Stimulated activated CD4-positive, alpha-beta T cell treated with anti-CD3 and anti-CD28 coated beads, Interleukin-12 subunit alpha, Interleukin-12 subunit beta, amount 100 ng/mL, for 24 hours (primary cell): ENCODE measurements at regions not wholly inside any gene's neighbourhood (a gene's known extent, or its start where the extent isn't known, plus 50 kb on each side); places are given as distances from the start of the nearest gene placed in this dataset.
"Not testable (repeated sequence)": the region's sequence is repeated elsewhere in the genome, so short reads cannot be mapped to it uniquely, and the experiment has no call there.

ENCODE experiments used
- DNase-seq, 2 experiments: peaks; one replicate each; pipeline ENCODE4 v3.0.0-alpha.2; 2020; ENCODE audit warnings: low read depth in 2 of 2

DNA sequence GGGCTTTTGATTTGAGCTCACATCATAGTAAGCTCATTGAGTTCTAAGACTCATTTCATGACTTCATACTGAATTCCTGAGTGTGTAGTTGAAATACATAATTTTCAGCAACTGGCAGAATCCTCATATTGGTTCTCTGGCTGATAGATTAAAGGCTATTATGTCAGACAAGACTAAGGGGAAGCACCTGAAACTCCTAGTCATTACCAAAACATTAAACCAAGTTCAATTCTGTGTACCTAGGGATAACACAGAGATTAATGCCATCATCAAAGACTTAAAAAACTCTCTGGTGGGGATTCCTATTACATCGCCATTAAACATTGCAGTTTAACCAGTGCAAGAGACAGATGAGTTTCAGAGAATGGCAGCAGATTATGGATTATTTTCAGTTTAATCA is 339.1 kb downstream of the PTPRC start:
- no peak for DNase-seq

DNA sequence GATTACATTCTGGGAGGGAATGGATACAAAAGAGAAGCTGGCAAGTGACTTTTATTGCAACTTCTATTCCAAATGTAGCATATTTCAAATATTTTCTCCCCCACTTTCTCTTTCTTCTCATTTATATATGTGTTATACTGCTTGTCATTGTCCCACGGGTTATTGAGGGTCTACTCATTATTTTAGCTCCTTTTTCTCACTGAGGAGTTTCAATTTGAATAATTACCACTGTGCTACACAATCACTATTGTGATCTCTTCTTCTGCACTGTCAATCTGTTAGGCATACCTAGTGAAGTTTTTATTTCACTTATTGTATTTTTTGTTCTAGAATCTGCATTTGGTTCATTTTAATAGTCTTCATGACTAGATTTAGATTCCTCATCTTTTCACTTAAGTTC is 339.7 kb downstream of the PTPRC start:
- DNase-seq, result no peak

DNA sequence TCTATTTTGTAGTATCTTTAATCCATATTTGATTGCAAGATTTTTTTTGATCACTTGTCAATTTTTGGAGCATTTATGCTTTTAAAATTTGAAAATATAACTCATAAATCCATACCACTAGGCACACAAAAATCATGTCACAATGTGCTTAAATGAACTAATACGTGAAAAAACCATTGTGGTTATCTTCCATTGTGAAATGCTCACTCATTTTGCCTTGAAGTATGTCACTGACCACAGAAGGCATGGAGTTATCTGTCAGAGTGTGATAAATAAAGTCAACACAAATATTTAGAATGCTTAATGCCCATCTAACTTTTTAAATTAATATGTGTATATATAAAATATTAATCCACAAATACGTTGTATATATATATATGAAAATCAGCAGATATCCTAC is 347.2 kb downstream of the PTPRC start:
- no peak for DNase-seq

GRCh38 chr1:198986442-198986841 is 347.6 kb downstream of the PTPRC start:
- DNase-seq, result no peak

DNA sequence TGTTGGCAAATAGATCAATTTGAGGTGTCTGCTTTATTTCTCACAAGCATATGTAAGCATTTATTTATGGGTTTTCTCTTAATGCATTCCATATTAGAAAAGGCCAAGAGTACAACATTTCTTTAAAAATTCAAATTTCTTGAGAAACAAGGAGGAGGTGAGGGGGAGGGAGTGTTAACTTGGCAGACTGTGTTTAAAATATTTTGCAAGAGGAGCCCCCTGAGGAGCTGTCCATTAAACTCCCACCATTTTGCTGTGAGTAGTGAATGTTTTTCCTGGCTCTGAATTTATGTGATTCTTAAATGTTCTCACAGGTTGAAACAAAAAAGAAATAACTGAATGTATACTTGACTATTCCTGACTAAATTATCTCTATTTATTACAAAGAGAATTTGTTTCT is 363.8 kb downstream of the PTPRC start:
- no peak for DNase-seq

GRCh38 chr1:199007423-199007822 is 368.6 kb downstream of the PTPRC start:
- DNase-seq, result no peak

- no peak for DNase-seq
These were observed 370.6 kb downstream of the PTPRC start for GRCh38 chr1:199009447-199009846.

DNA sequence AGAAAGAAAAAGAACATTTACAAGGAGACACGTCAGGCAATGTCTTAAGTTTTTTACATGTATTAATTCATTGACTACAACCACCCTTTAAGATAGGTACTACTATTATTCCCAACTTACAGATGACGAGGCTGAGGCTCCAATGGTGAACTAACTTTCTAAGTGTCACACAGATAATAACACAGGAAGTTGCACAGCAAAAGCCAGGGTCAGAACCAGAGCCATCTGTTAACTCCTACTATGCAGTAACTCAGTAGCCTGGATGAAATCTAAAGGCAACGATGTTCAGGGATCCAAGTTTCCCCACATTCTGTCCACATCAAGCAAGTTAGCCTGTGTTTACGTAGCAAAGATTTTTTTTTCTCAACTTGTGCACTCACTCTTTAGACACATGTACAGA is 371.7 kb downstream of the PTPRC start:
- DNase-seq, result no peak

DNA sequence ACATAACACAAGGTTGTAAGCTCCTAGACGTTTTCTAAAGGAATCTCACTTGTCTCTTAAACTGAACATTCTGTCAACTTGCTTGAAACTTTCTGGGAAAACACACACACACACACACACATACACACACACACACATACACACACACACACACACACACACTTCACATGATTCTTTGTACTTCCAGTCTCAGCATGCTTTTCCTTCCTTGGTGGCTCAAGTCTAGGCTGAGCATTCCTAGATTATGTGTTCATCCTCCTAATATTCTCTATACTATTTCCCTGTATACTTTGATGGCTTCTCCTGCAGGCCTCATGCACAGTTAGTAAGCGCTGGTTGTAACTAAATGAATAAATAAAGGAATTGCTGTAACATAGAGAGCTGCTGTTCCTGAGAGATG is 372.1 kb downstream of the PTPRC start:
- DNase-seq, result no peak

GRCh38 chr1:199015799-199016198 is 377.0 kb downstream of the PTPRC start:
- DNase-seq, result no peak

GRCh38 chr1:199018471-199019135 is 379.8 kb downstream of the PTPRC start:
- DNase-seq, result no peak

DNA sequence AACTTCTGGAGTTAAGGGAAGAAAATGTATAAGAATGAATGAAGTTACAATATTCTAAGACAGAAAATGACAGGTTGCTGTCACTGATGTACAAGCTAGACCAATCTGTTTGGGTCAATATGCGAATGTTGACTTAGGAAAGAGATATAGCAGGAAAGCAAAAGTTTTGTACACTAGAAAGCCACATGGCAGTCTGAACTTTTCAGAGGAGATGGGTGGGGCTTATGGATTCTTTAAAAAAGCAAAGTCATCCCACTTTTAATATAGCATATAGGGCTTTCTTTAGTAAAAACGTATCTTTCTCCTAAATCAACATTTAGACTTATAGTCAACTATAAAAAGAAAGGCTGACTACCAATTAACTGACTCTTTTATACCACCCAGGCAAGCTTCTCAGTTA is 381.2 kb downstream of the PTPRC start:
- DNase-seq, result no peak

- no peak for DNase-seq
These were observed 382.1 kb downstream of the PTPRC start for GRCh38 chr1:199020904-199021303.

DNA sequence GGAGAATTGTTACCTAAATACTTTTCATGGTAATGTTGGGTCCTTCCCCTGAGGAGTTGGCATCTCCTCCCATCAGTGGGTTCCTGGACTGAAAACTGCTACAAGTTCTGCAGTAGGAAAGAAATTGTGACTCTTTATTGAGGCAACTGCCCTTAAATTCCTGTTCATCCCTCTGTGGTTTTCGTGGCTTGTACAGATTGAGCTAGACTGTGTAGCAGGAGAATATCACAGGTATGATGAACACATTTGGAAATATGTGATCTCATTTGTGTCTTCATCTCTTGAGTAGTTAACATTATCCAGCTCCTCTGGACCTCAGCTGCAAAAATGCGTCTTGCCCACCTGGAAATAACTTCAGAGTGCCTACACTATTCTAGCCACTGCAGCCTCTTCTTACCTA is 390.6 kb downstream of the PTPRC start:
- DNase-seq, result no peak

GRCh38 chr1:199029855-199030254 is 391.0 kb downstream of the PTPRC start:
- DNase-seq, result no peak

GRCh38 chr1:199030541-199030940 is 391.7 kb downstream of the PTPRC start:
- DNase-seq, result not testable (repeated sequence)

DNA sequence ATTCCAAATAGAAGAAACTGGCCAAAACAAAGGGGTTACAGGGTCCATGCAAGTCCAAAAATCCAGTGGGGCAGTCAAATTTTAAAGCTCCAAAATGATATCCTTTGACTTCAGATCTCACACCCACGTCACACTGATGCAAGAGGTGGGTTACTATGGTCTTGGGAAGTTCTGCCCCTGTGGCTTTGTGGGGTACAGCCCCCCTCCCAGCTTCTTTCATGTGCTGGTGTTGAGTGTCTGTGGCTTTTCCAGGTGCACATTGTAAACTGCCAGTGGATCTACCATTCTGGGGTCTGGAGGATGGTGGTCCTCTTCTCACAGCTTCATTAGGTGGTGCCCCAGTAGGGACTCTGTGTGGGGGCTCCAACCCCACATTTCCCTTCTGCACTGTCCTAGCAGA is 392.3 kb downstream of the PTPRC start:
- not testable (repeated sequence) for DNase-seq

GRCh38 chr1:199032479-199032878 is 393.6 kb downstream of the PTPRC start:
- not testable (repeated sequence) for DNase-seq

DNA sequence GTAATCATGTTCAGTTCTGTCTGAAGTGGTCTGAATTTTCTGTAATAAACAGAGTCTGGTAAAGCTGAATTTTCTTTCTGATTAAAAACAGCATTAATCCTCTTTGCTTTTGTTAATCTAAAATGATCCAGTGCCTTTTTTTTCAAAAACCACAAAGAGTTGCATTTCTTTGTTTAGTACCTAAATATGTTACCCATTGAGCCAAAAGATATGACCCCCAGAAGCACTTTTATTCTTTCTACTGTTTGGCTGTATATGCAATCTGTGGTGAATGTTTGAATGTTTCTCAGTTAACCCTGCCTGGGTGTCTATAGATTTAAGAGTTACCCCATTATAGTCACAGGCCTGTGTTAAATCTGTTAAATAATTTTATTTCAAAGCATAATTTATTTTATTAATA is 394.8 kb downstream of the PTPRC start:
- DNase-seq, result no peak

DNA sequence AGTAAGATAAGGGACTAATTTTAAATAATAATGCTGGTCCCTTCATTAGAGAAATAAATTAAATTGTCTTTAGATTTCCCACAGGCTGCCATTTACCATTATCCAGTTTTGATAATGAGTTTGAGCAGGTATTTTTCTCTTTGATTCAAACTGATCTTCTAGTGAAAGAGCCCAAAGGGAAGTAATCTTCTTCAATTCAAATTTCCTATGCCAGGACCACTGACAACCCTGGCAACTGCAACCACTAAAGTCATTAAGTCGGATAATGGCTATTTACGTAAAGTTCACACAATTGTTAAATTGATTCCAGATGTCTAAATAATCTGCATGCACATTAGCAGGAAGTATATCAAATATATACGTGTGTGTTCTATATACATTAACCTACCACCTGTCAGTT is 399.3 kb downstream of the PTPRC start:
- no peak for DNase-seq

DNA sequence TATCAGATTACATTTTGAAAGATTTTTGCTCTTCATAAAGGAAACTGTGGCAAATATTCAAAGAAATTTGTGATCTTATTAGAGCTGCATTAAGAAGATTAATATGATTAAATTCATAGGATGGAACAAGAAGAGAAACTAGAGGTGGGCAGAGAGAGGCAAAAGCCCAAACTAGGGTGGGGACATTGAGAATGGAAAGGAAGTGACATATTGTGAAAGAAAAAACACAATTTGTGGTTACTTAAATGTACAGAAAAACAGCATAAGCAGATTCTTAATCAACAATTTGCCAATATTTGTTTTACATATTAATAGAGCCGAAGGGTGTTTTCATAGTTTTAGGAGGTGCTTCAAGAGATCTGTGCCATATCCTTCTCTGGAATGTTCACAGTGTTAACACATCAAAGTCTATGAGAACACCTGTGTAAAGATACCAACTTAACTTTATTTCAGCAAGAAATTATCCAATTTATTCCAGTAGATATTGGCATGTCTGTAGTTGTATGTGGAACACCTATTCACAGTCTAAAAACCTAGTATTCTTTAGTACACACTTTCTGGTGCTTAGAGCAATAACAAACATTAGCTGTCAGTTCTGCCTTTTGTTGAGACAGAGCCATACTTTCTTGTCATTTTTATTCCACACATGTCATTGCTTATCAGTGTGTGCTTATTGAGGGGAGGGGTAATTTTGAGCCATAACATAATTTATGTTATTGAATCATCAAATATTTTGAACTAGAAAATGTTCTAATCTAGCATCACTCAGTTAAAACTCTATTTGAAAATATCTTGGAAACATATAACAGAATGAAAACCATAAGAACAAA is 401.5 kb downstream of the PTPRC start:
- no peak for DNase-seq

DNA sequence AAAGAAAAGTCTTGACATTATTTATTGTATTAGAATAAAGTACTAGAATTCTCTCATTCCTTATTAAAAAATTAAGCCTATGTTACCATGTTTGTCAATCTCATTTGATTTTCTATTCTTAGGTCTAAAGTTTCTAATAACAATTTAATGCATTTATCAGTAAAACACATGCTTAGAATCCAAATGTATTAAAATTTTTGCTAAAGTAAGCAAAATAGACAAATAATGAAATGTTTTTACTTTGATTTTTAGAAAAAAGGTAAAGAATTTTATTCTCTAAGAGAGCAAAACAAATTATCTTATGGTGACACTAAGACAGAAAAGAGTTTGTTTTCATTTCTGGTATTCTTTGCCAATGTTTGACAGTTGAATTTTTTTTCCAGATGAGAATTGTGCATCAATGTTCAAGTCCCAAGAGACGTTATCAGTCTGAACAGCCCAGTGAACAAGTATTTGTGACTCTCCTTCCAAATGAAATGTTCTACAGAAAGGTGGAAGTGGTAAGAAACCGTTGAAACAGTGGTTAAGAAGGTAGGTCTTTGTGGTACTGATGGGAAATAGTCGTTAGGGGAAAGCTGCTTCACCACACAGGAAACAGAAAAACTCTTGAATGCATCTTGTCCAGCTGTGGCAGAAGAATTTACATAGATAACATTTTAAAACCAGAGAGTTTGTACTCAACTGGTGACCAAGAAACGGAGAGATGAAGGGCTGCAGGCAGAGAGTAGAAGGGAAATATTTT is 402.5 kb downstream of the PTPRC start:
- DNase-seq, result no peak

DNA sequence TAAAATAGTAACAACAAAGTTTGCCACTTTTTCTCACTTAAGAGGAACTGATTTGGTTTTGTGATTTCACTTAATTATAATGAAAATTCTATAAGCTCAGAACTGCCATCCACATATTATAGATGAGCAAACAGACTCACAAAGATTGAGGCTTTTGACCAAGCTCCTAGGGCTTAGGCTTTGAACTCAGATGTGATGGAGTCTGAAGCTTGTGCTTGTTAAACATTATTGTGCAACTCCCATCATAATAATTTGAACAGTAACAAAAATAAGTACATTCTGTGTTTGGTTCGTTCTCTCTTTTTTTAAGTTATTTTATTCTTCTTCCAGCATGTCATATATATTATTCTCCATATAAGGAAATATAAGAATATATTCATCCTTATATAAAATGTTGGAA is 403.4 kb downstream of the PTPRC start:
- DNase-seq, result no peak
